ENCODE measurements at regions not wholly inside any gene's neighbourhood (a gene's known extent, or its start where the extent isn't known, plus 50 kb on each side); places are given as distances from the start of the nearest gene placed in this dataset.

DNA sequence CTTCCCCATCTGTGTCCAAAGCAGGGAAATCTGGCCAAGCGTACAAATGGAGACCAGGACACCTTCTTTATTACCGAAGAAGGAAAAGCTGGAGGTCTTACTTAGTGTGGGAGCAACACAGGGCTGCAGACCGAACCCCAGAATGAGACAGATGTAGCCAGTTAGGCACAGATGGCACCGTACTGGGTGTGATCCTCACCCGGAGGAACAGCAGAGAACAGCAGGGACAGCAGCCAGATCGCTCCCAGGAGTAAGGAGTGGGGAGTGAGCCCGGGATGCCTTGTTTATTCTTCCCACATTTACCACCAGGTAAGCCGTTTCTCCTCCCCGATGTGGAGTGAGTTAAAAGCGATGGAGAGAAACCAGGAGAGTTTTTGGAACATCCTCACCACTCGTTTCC is 150.7 kb upstream of the SPRED2 start:
- Histone ChIP-seq H3K27me3 (no peaks in the 10 kb centered on the region), H3K27ac (no peak overlapping the region), H3K4me1 (ENCODE audit: insufficient read depth) (no peaks in the 10 kb centered on the region), H4K20me1 (ENCODE audit: insufficient read depth, poor library complexity, severe bottlenecking) (no peaks in the 10 kb centered on the region), H3K9me3 (ENCODE audit: low read depth) (no peaks in the 10 kb centered on the region), H3K79me2 (no peaks in the 10 kb centered on the region), H3K9me2 (replicated peaks; ENCODE audit: insufficient read depth) (no peaks in the 10 kb centered on the region), H2AFZ (no peak overlapping the region), H3K4me2 (no peak overlapping the region), H3K4me3 (no peak overlapping the region), H3K36me3 (replicated peaks; ENCODE audit: insufficient read depth, low read depth) (no peaks in the 10 kb centered on the region)
- 78% methylated on average over 11 of the region's 11 CpGs for WGBS (ENCODE audit: low lambda C conversion rate, missing lambda C conversion rate)
- TF ChIP-seq EZH2 (IDR thresholded peaks at IDR 0.05; ENCODE audit: borderline replicate concordance) (no peak), EZH2phosphoT487 (IDR thresholded peaks at IDR 0.05; ENCODE audit: low read depth, severe bottlenecking, unreplicated experiment) (no peak)
- TF ChIP-seq, protein P1, sequence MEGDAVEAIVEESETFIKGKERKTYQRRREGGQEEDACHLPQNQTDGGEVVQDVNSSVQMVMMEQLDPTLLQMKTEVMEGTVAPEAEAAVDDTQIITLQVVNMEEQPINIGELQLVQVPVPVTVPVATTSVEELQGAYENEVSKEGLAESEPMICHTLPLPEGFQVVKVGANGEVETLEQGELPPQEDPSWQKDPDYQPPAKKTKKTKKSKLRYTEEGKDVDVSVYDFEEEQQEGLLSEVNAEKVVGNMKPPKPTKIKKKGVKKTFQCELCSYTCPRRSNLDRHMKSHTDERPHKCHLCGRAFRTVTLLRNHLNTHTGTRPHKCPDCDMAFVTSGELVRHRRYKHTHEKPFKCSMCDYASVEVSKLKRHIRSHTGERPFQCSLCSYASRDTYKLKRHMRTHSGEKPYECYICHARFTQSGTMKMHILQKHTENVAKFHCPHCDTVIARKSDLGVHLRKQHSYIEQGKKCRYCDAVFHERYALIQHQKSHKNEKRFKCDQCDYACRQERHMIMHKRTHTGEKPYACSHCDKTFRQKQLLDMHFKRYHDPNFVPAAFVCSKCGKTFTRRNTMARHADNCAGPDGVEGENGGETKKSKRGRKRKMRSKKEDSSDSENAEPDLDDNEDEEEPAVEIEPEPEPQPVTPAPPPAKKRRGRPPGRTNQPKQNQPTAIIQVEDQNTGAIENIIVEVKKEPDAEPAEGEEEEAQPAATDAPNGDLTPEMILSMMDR (IDR thresholded peaks at IDR 0.05; ENCODE audit: poor library complexity) = no peak
- DNase-seq (ENCODE audit: low spot score) = no peak

- H3K9me2 ChIP-seq (replicated peaks; ENCODE audit: insufficient read depth) = no peaks in the 10 kb centered on the region
- H3K4me3 ChIP-seq = no peak overlapping the region
- TF ChIP-seq, protein P1 (IDR thresholded peaks at IDR 0.05; ENCODE audit: poor library complexity) = no peak
- no peak for TF ChIP-seq EZH2phosphoT487 (IDR thresholded peaks at IDR 0.05; ENCODE audit: low read depth, severe bottlenecking, unreplicated experiment)
- no peak for TF ChIP-seq EZH2 (IDR thresholded peaks at IDR 0.05; ENCODE audit: borderline replicate concordance)
- H3K36me3 ChIP-seq (replicated peaks; ENCODE audit: insufficient read depth, low read depth) = no peaks in the 10 kb centered on the region
- no peak overlapping the region for H3K4me2 ChIP-seq
- H3K27me3 ChIP-seq = no peaks in the 10 kb centered on the region
- H3K9me3 ChIP-seq (ENCODE audit: low read depth) = no peaks in the 10 kb centered on the region
- H2AFZ ChIP-seq = no peak overlapping the region
- DNase-seq (ENCODE audit: low spot score) = no peak
- no peaks in the 10 kb centered on the region for H3K79me2 ChIP-seq
- H3K4me1 ChIP-seq (ENCODE audit: insufficient read depth) = no peaks in the 10 kb centered on the region
- H4K20me1 ChIP-seq (ENCODE audit: insufficient read depth, poor library complexity, severe bottlenecking) = no peaks in the 10 kb centered on the region
- H3K27ac ChIP-seq = no peak overlapping the region
- 95% methylated on average over 5 of the region's 5 CpGs for WGBS (ENCODE audit: low lambda C conversion rate, missing lambda C conversion rate)
Observed at GRCh38 chr2:65582364-65582763, 150.0 kb upstream of the SPRED2 start.

DNA sequence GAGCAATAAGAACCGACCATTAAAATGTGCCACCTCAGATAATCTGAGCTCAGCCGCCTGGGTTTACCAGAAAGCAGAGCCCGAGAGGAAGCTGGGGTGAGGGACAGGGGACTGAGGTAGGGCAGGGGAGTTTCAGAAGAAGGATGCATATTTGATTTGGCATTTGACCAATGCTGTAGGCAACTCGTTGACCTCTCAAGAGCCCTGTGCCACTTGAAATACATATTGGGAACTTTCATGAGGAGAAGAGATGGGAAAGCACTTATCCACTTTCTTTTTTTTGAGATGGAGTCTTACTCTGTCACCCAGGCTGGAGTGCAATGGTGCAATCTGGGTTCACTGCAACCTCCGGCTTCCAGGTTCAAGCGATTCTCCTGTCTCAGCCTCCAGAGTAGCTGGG is 148.4 kb upstream of the SPRED2 start:
- DNase-seq (ENCODE audit: low spot score) = no peak
- Histone ChIP-seq H3K27ac (no peak overlapping the region), H3K36me3 (replicated peaks; ENCODE audit: insufficient read depth, low read depth) (no peaks in the 10 kb centered on the region), H3K27me3 (no peaks in the 10 kb centered on the region), H3K4me1 (ENCODE audit: insufficient read depth) (no peaks in the 10 kb centered on the region), H3K9me2 (replicated peaks; ENCODE audit: insufficient read depth) (no peaks in the 10 kb centered on the region), H3K9me3 (ENCODE audit: low read depth) (no peaks in the 10 kb centered on the region), H3K79me2 (no peaks in the 10 kb centered on the region), H3K4me2 (no peak overlapping the region), H2AFZ (no peak overlapping the region), H3K4me3 (no peak overlapping the region), H4K20me1 (ENCODE audit: insufficient read depth, poor library complexity, severe bottlenecking) (no peaks in the 10 kb centered on the region)
- WGBS (ENCODE audit: low lambda C conversion rate, missing lambda C conversion rate) = 89% methylated on average over 6 of the region's 6 CpGs
- TF ChIP-seq EZH2phosphoT487 (IDR thresholded peaks at IDR 0.05; ENCODE audit: low read depth, severe bottlenecking, unreplicated experiment) = no peak
- TF ChIP-seq, protein P1 (IDR thresholded peaks at IDR 0.05; ENCODE audit: poor library complexity) = no peak
- TF ChIP-seq EZH2 (IDR thresholded peaks at IDR 0.05; ENCODE audit: borderline replicate concordance) = no peak
